SK-N-SH treated with all-trans-retinoic acid at 6 μM for 48 hours (cell line): ENCODE measurements at regions not wholly inside any gene's neighbourhood (a gene's known extent, or its start where the extent isn't known, plus 50 kb on each side); places are given as distances from the start of the nearest gene placed in this dataset.

Experiments
- CSDC2 ChIP-seq: fragments of 250-450 bp; sonication (Bioruptor Pico); IDR thresholded peaks from 2 replicates; pipeline ENCODE4 v1.5.0; 2020; ENCODE audit warnings: mild to moderate bottlenecking, moderate library complexity
- TCF4 ChIP-seq: fragments of 250-450 bp; sonication (Bioruptor Pico); IDR thresholded peaks from 2 replicates; pipeline ENCODE4 v1.8.0; 2021; ENCODE audit warnings: mild to moderate bottlenecking, moderate library complexity, borderline replicate concordance
- TF ChIP-seq, protein P1 (sequence below): fragments of 250-450 bp; sonication (Bioruptor Pico); IDR thresholded peaks from 2 replicates; pipeline ENCODE4 v1.8.0; 2021; ENCODE audit warnings: low read depth, mild to moderate bottlenecking, moderate library complexity, borderline replicate concordance

DNA sequence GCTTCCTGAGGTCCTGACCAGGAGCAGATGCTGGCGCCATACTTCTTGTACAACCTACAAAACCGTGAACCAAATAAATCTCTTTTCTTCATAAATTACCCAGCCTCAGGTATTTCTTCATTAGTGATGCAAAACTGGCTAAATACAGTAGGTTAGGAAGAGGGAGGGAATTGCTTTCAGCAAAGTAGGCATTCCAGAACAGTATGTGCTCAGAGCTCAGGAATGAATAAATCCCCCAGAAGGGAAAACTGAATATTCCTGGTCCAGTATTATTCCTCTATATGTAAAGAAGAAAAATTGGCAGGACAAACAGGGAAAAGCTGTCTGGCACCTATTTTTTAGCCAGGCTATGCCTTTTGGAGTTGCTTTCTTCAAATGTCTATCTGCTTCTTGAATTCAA, 577.1 kb downstream of the PSAT1 start:
- no peak for TF ChIP-seq TCF4 (CRISPR knock-in tag)
- TF ChIP-seq, protein P1, sequence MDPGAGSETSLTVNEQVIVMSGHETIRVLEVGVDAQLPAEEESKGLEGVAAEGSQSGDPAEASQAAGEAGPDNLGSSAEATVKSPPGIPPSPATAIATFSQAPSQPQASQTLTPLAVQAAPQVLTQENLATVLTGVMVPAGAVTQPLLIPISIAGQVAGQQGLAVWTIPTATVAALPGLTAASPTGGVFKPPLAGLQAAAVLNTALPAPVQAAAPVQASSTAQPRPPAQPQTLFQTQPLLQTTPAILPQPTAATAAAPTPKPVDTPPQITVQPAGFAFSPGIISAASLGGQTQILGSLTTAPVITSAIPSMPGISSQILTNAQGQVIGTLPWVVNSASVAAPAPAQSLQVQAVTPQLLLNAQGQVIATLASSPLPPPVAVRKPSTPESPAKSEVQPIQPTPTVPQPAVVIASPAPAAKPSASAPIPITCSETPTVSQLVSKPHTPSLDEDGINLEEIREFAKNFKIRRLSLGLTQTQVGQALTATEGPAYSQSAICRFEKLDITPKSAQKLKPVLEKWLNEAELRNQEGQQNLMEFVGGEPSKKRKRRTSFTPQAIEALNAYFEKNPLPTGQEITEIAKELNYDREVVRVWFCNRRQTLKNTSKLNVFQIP (CRISPR knock-in tag) = no peak
- TF ChIP-seq CSDC2 (CRISPR knock-in tag) = no peak
